Mammary epithelial cell (primary cell): ENCODE measurements at regions not wholly inside any gene's neighbourhood (a gene's known extent, or its start where the extent isn't known, plus 50 kb on each side); places are given as distances from the start of the nearest gene placed in this dataset.

Experiments
- EZH2 ChIP-seq: IDR thresholded peaks from 2 replicates; pipeline ENCODE4 v1.6.1; 2012; ENCODE audit warnings: low read length, inconsistent platforms, borderline replicate concordance
- TF ChIP-seq, protein P1 (sequence below), 2 donors: IDR thresholded peaks in 1 of 2; conservative IDR thresholded peaks in 1 of 2; 2 replicates each; pipeline ENCODE4 v1.5.1; 2011 to 2012; ENCODE audit warnings: inconsistent platforms in 2 of 2, low read length in 2 of 2, mild to moderate bottlenecking in 2 of 2, control low read depth in 1 of 2, low read depth in 1 of 2; ENCODE audit not compliant: insufficient read depth in 1 of 2; ENCODE audit errors: extremely low read depth in 1 of 2

DNA sequence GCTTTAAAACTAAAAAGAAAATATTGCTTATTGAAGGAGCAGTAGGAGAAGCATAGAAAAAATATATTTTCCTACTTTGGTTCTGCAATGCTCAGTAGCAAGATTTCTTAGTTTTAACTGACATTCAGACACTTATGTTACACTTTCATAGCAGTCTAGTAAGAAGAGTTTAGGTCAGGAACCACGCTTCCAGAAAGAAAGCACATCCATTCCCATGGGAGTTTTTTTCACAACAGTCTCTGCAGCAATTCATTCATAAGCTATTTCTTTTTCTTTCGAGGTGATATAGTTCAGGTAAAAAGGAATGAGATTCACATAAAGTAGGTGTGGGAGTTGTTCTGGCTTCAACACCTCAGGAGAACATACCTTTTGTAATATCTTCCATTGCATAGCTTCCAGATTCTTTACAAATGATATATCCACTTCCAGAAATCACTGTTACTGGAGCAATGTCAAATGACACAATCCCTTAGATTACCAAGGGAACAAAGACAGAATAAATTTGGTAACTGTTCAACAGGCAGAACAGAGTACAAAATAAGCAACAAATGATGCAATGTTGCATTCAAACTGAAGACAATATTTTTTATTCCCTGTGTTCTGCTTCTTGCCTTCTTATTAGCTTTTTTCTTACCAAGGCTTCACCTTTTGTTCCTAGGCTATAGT is 95.2 kb upstream of the GULP1 start:
- no peak for TF ChIP-seq EZH2
- TF ChIP-seq, protein P1, sequence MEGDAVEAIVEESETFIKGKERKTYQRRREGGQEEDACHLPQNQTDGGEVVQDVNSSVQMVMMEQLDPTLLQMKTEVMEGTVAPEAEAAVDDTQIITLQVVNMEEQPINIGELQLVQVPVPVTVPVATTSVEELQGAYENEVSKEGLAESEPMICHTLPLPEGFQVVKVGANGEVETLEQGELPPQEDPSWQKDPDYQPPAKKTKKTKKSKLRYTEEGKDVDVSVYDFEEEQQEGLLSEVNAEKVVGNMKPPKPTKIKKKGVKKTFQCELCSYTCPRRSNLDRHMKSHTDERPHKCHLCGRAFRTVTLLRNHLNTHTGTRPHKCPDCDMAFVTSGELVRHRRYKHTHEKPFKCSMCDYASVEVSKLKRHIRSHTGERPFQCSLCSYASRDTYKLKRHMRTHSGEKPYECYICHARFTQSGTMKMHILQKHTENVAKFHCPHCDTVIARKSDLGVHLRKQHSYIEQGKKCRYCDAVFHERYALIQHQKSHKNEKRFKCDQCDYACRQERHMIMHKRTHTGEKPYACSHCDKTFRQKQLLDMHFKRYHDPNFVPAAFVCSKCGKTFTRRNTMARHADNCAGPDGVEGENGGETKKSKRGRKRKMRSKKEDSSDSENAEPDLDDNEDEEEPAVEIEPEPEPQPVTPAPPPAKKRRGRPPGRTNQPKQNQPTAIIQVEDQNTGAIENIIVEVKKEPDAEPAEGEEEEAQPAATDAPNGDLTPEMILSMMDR (conservative IDR thresholded peaks at IDR 0.05 in 1 of 2, IDR thresholded peaks at IDR 0.05 in 1 of 2; ENCODE audit: extremely low read depth in 1 of 2, insufficient read depth in 1 of 2, low read depth in 1 of 2, low read length in 2 of 2): no peak
